HepG2 (cell line): ENCODE measurements at regions not wholly inside any gene's neighbourhood (a gene's known extent, or its start where the extent isn't known, plus 50 kb on each side); places are given as distances from the start of the nearest gene placed in this dataset.

Experiments used
- ATAC-seq: fragments of 200-7000 bp; cut with Tn5 transposase; 3 replicates; pipeline ENCODE4 v1.9.1; 2020; ENCODE audit warnings: mild to moderate bottlenecking, moderate library complexity
- BruUV-seq: library from RNA; stranded (reverse); fragments of 400-500 nt; replicated peaks from 2 replicates; lab custom pipeline; 2021; lab: Mats Ljungman, UMichigan
- CTCF ChIA-PET: fragments of 300-600 bp; formaldehyde crosslinking; extraction: SDS; loops from one replicate; lab custom pipeline; 2021; ENCODE audit warnings: low total read pairs, inconsistent platforms, low intra/inter-chr PET ratio; lab: Yijun Ruan, JAX
- POLR2A ChIA-PET: fragments of 350-600 bp; sonication (Branson Sonifier 250); formaldehyde crosslinking; loops from one replicate; lab custom pipeline; 2020; ENCODE audit warnings: antibody characterized with exemption, inconsistent platforms; lab: Yijun Ruan, JAX
- DNase-seq: peaks from one replicate; pipeline ENCODE4 v3.0.0-alpha.2; 2015; ENCODE audit warnings: low spot score
- FAIRE-seq: peaks from 3 replicates; lab custom pipeline; 2011; peaks lifted over from hg19 to GRCh38; lab: Jason Lieb, UNC
- H2AFZ ChIP-seq: one replicate; pipeline ENCODE4 v1.6.1; 2011; ENCODE audit warnings: low read length, inconsistent platforms
- H3K27ac ChIP-seq: fragments of 300-600 bp; 3 replicates; pipeline ENCODE4 v1.8.0; 2011; ENCODE audit warnings: mixed run types, mild to moderate bottlenecking, mixed read lengths, low read length, inconsistent platforms; ENCODE audit not compliant: insufficient read depth; ENCODE audit errors: extremely low read length
- H3K27me3 ChIP-seq, 2 experiments: fragments of 200-600 bp in 1 of 2; 2 replicates in 1 of 2; 3 replicates in 1 of 2; pipeline versions ENCODE4 v1.6.0 to v1.8.0; 2011; ENCODE audit warnings: low read length in 2 of 2, mild to moderate bottlenecking in 2 of 2, moderate library complexity in 2 of 2, inconsistent platforms in 1 of 2; ENCODE audit not compliant: insufficient read depth in 2 of 2, control insufficient read depth in 1 of 2
- H3K36me3 ChIP-seq, 2 experiments: fragments of 200-600 bp in 1 of 2; replicated peaks in 1 of 2; 2 replicates in 1 of 2; 3 replicates in 1 of 2; pipeline versions ENCODE4 v1.5.1 to v1.8.0; 2011; ENCODE audit warnings: low read length in 2 of 2, inconsistent platforms in 1 of 2; ENCODE audit not compliant: insufficient read depth in 2 of 2, control insufficient read depth in 1 of 2
- H3K4me1 ChIP-seq: 2 replicates; pipeline ENCODE4 v1.5.1; 2012; ENCODE audit warnings: low read length, inconsistent platforms; ENCODE audit not compliant: insufficient read depth
- H3K4me2 ChIP-seq: 2 replicates; pipeline ENCODE4 v1.6.0; 2011; ENCODE audit warnings: low read depth, low read length, inconsistent platforms
- H3K4me3 ChIP-seq, 3 experiments: fragments of 200-600 bp in 1 of 3; sonication (generic), shearing (Covaris generic) in 1 of 3; replicated peaks in 1 of 3; 2 replicates each; pipeline ENCODE4 v1.5.1; 2011 to 2016; ENCODE audit warnings: low read length in 3 of 3, inconsistent platforms in 2 of 3, low read depth in 2 of 3, mild to moderate bottlenecking in 2 of 3, control low read depth in 1 of 3, mixed read lengths in 1 of 3; ENCODE audit not compliant: insufficient read depth in 1 of 3
- H3K79me2 ChIP-seq: one replicate; pipeline ENCODE4 v1.6.1; 2011; ENCODE audit warnings: low read length, inconsistent platforms; ENCODE audit not compliant: insufficient read depth
- H3K9ac ChIP-seq: 2 replicates; pipeline ENCODE4 v1.6.0; 2011; ENCODE audit warnings: mild to moderate bottlenecking, low read depth, low read length, inconsistent platforms; ENCODE audit not compliant: insufficient read depth
- H3K9me3 ChIP-seq: 2 replicates; pipeline ENCODE4 v1.5.1; 2012; ENCODE audit warnings: mild to moderate bottlenecking, low read length
- H4K20me1 ChIP-seq: 2 replicates; pipeline ENCODE4 v1.6.0; 2011; ENCODE audit warnings: inconsistent platforms, mild to moderate bottlenecking, low read length, moderate library complexity; ENCODE audit not compliant: insufficient read depth
- AFF4 ChIP-seq: sonication (generic); formaldehyde crosslinking; IDR thresholded peaks from 2 replicates; pipeline ENCODE4 v1.4.0; 2020; ENCODE audit warnings: missing genetic modification reagents
- KAT8 ChIP-seq: IDR thresholded peaks from 2 replicates; pipeline ENCODE4 v1.6.1; 2016; ENCODE audit warnings: missing genetic modification reagents, missing compliant biosample characterization
- SOX5 ChIP-seq: IDR thresholded peaks from 2 replicates; pipeline ENCODE4 v1.6.1; 2016; ENCODE audit warnings: borderline replicate concordance
- SP140L ChIP-seq: sonication (generic); formaldehyde crosslinking; IDR thresholded peaks from 2 replicates; pipeline ENCODE4 v1.4.0; 2020; ENCODE audit warnings: missing genetic modification reagents, borderline replicate concordance
- SPEN ChIP-seq: sonication (generic); formaldehyde crosslinking; IDR thresholded peaks from 2 replicates; pipeline ENCODE4 v1.5.1; 2020; ENCODE audit warnings: low read depth, mild to moderate bottlenecking, missing genetic modification reagents
- ZNF142 ChIP-seq: sonication (generic); formaldehyde crosslinking; IDR thresholded peaks from 2 replicates; pipeline ENCODE4 v1.4.0; 2020; ENCODE audit warnings: missing genetic modification reagents
- ZNF879 ChIP-seq: sonication (generic); formaldehyde crosslinking; IDR thresholded peaks from 2 replicates; pipeline ENCODE4 v1.8.1; 2023; ENCODE audit warnings: missing genetic modification reagents
- WGBS: methylation state at CpG from one replicate; pipeline ENCODE4 v1.1.6; 2017; ENCODE audit warnings: low lambda C conversion rate; 5-methylcytosine and 5-hydroxymethylcytosine counted together
- in situ Hi-C: cut with HindIII; loops from 2 replicates; pipeline ENCODE4 v1.10.0; 2017; ENCODE audit warnings: low pct_unique_long_range_greater_than_20kb; ENCODE audit not compliant: extremely low pct_ligation_motif_present
- intact Hi-C: fragments of 100-400 bp; cut with micrococcal nuclease; formaldehyde crosslinking; loops from one replicate; pipeline ENCODE4 v1.10.0; 2022; ENCODE audit not compliant: unreplicated experiment
- TF ChIP-seq, protein P1 (sequence below): sonication (generic); formaldehyde crosslinking; conservative IDR thresholded peaks from 2 replicates; pipeline ENCODE4 v1.4.0; 2020; ENCODE audit warnings: missing genetic modification reagents

GRCh38 chr3:69490971-69491370, 105.1 kb upstream of the FRMD4B start:
- intact Hi-C loops (loop anchor here (10.0 kb wide), 1 partner anchor 304 kb away; no protein-coding TSS in a partner anchor), in situ Hi-C loops (no loop called here)
- 10% methylated on average over 5 of the region's 5 CpGs for WGBS
- H3K4me3 ChIP-seq: no peak overlapping the region
- no peaks in the 10 kb centered on the region for H3K79me2 ChIP-seq
- no peak overlapping the region for H3K4me2 ChIP-seq
- no peaks in the 10 kb centered on the region for H3K4me1 ChIP-seq
- no peak overlapping the region for H3K9ac ChIP-seq
- FAIRE-seq (no peak), ATAC-seq (no peak), DNase-seq (no peak)
- no peak overlapping the region for H3K27ac ChIP-seq
- ChIA-PET POLR2A (no interaction called here), CTCF (no interaction called here)
- H3K9me3 ChIP-seq: no peaks in the 10 kb centered on the region
- H3K27me3 ChIP-seq: 0 out of 5 replicates have a peak, but pooled peaks cover 0 to 3% of the 10 kb centered on the region in 2 experiments
- no peaks in the 10 kb centered on the region for H4K20me1 ChIP-seq
- BruUV-seq: no TSS peak
- no peak overlapping the region for H2AFZ ChIP-seq
- no peak for TF ChIP-seq ZNF879 (CRISPR knock-in tag)
- no peak for TF ChIP-seq KAT8 (CRISPR knock-in tag)
- no peak for TF ChIP-seq SPEN (CRISPR knock-in tag)
- no peaks in the 10 kb centered on the region for H3K36me3 ChIP-seq

DNA sequence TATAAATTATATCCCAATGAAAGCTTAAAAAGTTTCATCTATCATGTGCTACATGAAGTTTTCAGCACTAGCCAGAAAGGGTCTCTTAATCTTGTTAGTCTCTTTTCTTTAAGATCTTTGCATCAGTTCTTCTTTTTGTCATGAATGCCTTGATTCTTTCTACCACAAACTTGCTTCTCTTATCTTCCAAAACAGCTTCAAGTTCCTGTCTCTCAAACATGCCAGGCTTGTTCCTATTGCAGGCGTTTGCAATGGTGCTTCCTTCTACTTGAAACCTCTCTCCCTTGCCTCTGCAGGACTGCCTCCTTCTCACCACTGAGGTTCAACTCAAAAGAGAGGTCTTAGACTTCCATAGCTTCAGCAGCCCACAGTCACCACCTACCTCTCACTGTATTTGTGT, 104.3 kb upstream of the FRMD4B start:
- no peaks in the 10 kb centered on the region for H4K20me1 ChIP-seq
- ATAC-seq (no peak), FAIRE-seq (no peak), DNase-seq (no peak)
- BruUV-seq: no TSS peak
- H3K27ac ChIP-seq: no peak overlapping the region
- no peaks in the 10 kb centered on the region for H3K9me3 ChIP-seq
- H3K4me1 ChIP-seq: no peaks in the 10 kb centered on the region
- H3K79me2 ChIP-seq: no peaks in the 10 kb centered on the region
- H2AFZ ChIP-seq: no peak overlapping the region
- no peak overlapping the region for H3K4me3 ChIP-seq
- H3K4me2 ChIP-seq: no peak overlapping the region
- 0 out of 5 replicates have a peak, but pooled peaks cover 0 to 3% of the 10 kb centered on the region in 2 experiments for H3K27me3 ChIP-seq
- no peak overlapping the region for H3K9ac ChIP-seq
- CTCF ChIA-PET: no interaction called here
- H3K36me3 ChIP-seq: no peaks in the 10 kb centered on the region
- WGBS: 0% methylated on average over 1 of the region's 1 CpG
- POLR2A ChIA-PET: no interaction called here
- in situ Hi-C loops: no loop called here
- intact Hi-C loops: loop anchor here (10.0 kb wide), 1 partner anchor 305 kb away; no protein-coding TSS in a partner anchor
- TF ChIP-seq, protein P1, sequence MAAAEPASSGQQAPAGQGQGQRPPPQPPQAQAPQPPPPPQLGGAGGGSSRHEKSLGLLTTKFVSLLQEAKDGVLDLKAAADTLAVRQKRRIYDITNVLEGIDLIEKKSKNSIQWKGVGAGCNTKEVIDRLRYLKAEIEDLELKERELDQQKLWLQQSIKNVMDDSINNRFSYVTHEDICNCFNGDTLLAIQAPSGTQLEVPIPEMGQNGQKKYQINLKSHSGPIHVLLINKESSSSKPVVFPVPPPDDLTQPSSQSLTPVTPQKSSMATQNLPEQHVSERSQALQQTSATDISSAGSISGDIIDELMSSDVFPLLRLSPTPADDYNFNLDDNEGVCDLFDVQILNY: no peak
- TF ChIP-seq ZNF142 (CRISPR knock-in tag): no peak
- TF ChIP-seq AFF4: no peak
- no peak for TF ChIP-seq SP140L (CRISPR knock-in tag)
- no peak for TF ChIP-seq SOX5
